Effector memory CD8-positive, alpha-beta T cell (primary cell): ENCODE measurements at regions not wholly inside any gene's neighbourhood (a gene's known extent, or its start where the extent isn't known, plus 50 kb on each side); places are given as distances from the start of the nearest gene placed in this dataset.
A peak's percentile ranks its signal among the peaks of the same experiment; 100 is the strongest.

Experiments
- ATAC-seq: fragments of 150-1000 bp; cut with Tn5 transposase; replicated peaks from 2 replicates; pipeline ENCODE4 v1.10.0; 2021; ENCODE audit warnings: mild to moderate bottlenecking, moderate library complexity
- DNase-seq, 3 experiments: peaks; one replicate each; pipeline ENCODE4 v3.0.0; 2021
- H3K27ac Mint-ChIP-seq, 2 donors: one replicate each; pipeline ENCODE4 v1.8.0; 2022; ENCODE audit warnings: mild to moderate bottlenecking in 2 of 2, mixed read lengths in 2 of 2, moderate library complexity in 2 of 2
- H3K27me3 Mint-ChIP-seq, 2 donors: one replicate each; pipeline ENCODE4 v1.8.0; 2022; ENCODE audit warnings: mixed read lengths in 2 of 2
- H3K36me3 Mint-ChIP-seq: one replicate; pipeline ENCODE4 v1.8.0; 2022; ENCODE audit warnings: mild to moderate bottlenecking, moderate library complexity, mixed read lengths; ENCODE audit not compliant: insufficient read depth
- H3K4me1 Mint-ChIP-seq, 2 donors: one replicate each; pipeline ENCODE4 v1.8.0; 2022; ENCODE audit warnings: low read depth in 2 of 2, mixed read lengths in 2 of 2
- H3K4me3 Mint-ChIP-seq, 2 donors: one replicate each; pipeline ENCODE4 v1.8.0; 2022; ENCODE audit warnings: mild to moderate bottlenecking in 2 of 2, mixed read lengths in 2 of 2, moderate library complexity in 2 of 2
- H3K9me3 Mint-ChIP-seq, 2 donors: one replicate each; pipeline ENCODE4 v1.8.0; 2022; ENCODE audit warnings: mixed read lengths in 2 of 2

- H3K36me3 Mint-ChIP-seq: peaks cover 16% of the 10 kb centered on the region
- H3K4me3 Mint-ChIP-seq: no peak overlapping the region
- H3K27ac Mint-ChIP-seq: peak overlapping the region in 1 of 2 donors; percentile 44
- H3K4me1 Mint-ChIP-seq: peaks cover 38 to 41% of the 10 kb centered on the region in 2 donors
- no peaks in the 10 kb centered on the region for H3K27me3 Mint-ChIP-seq
- ATAC-seq (no peak), DNase-seq (no peak)
- H3K9me3 Mint-ChIP-seq: no peaks in the 10 kb centered on the region
Measured at GRCh38 chr4:38315286-38315685, 348.7 kb upstream of the KLF3 start.

GRCh38 chr4:38316045-38316444 is 348.0 kb upstream of the KLF3 start:
- no peak for ATAC-seq
- DNase-seq: no peak
- H3K9me3 Mint-ChIP-seq: no peaks in the 10 kb centered on the region
- peaks cover 10% of the 10 kb centered on the region for H3K36me3 Mint-ChIP-seq
- H3K27me3 Mint-ChIP-seq: no peaks in the 10 kb centered on the region
- H3K4me3 Mint-ChIP-seq: no peak overlapping the region
- peaks cover 36 to 40% of the 10 kb centered on the region in 2 donors for H3K4me1 Mint-ChIP-seq
- no peak overlapping the region for H3K27ac Mint-ChIP-seq

- Mint-ChIP-seq H3K4me3 (no peak overlapping the region), H3K9me3 (no peaks in the 10 kb centered on the region), H3K27ac (peak overlapping the region in 1 of 2 donors; percentile 94), H3K4me1 (peaks cover 30 to 33% of the 10 kb centered on the region in 2 donors), H3K36me3 (peaks cover 10% of the 10 kb centered on the region), H3K27me3 (no peaks in the 10 kb centered on the region)
- ATAC-seq (no peak), DNase-seq (no peak)
Measured at GRCh38 chr4:38317041-38317674, 346.8 kb upstream of the KLF3 start.

GRCh38 chr4:38318737-38319455 is 345.1 kb upstream of the KLF3 start:
- peak; percentile 53 to 60 (median 53) for DNase-seq
- peak overlapping the region; percentile 73 to 94 for H3K27ac Mint-ChIP-seq
- H3K4me3 Mint-ChIP-seq: peak overlapping the region; percentile 76 to 84
- H3K4me1 Mint-ChIP-seq: peaks cover 26 to 30% of the 10 kb centered on the region in 2 donors
- peaks cover 7% of the 10 kb centered on the region for H3K36me3 Mint-ChIP-seq
- H3K27me3 Mint-ChIP-seq: no peaks in the 10 kb centered on the region
- H3K9me3 Mint-ChIP-seq: no peaks in the 10 kb centered on the region
- ATAC-seq: peak; percentile 82

GRCh38 chr4:38319456-38320342 is 344.3 kb upstream of the KLF3 start:
- Mint-ChIP-seq H3K9me3 (no peaks in the 10 kb centered on the region), H3K4me3 (peak overlapping the region; percentile 76 to 84), H3K4me1 (peaks cover 25 to 30% of the 10 kb centered on the region in 2 donors)

GRCh38 chr4:38320343-38320695 is 343.7 kb upstream of the KLF3 start:
- Mint-ChIP-seq H3K4me3 (peak overlapping the region; percentile 76 to 84), H3K27me3 (no peaks in the 10 kb centered on the region), H3K27ac (no peak overlapping the region), H3K36me3 (peaks cover 7% of the 10 kb centered on the region), H3K4me1 (peaks cover 25 to 30% of the 10 kb centered on the region in 2 donors), H3K9me3 (no peaks in the 10 kb centered on the region)
- DNase-seq (no peak), ATAC-seq (no peak)

More at GRCh38 chr4:38319456-38320342, 344.3 kb upstream of the KLF3 start:
- peak; percentile 87 to 92 (median 90) for DNase-seq
- Mint-ChIP-seq H3K36me3 (peaks cover 7% of the 10 kb centered on the region), H3K27me3 (no peaks in the 10 kb centered on the region), H3K27ac (peak overlapping the region; percentile 73 to 94)
- peak; percentile 69 for ATAC-seq

GRCh38 chr4:38320833-38321232 is 343.2 kb upstream of the KLF3 start:
- Mint-ChIP-seq H3K4me3 (no peak overlapping the region), H3K27ac (no peak overlapping the region), H3K4me1 (peaks cover 24 to 30% of the 10 kb centered on the region in 2 donors)

GRCh38 chr4:38322714-38323113 is 341.3 kb upstream of the KLF3 start:
- no peaks in the 10 kb centered on the region for H3K9me3 Mint-ChIP-seq
- peaks cover 7% of the 10 kb centered on the region for H3K36me3 Mint-ChIP-seq
- H3K4me1 Mint-ChIP-seq: peaks cover 24 to 26% of the 10 kb centered on the region in 2 donors
- DNase-seq (no peak), ATAC-seq (no peak)
- H3K4me3 Mint-ChIP-seq: no peak overlapping the region
- H3K27me3 Mint-ChIP-seq: no peaks in the 10 kb centered on the region
- no peak overlapping the region for H3K27ac Mint-ChIP-seq

More at GRCh38 chr4:38320833-38321232, 343.2 kb upstream of the KLF3 start:
- Mint-ChIP-seq H3K27me3 (no peaks in the 10 kb centered on the region), H3K36me3 (peaks cover 7% of the 10 kb centered on the region), H3K9me3 (no peaks in the 10 kb centered on the region)
- DNase-seq: no peak
- ATAC-seq: no peak

- Mint-ChIP-seq H3K4me3 (no peak overlapping the region), H3K4me1 (peaks cover 22 to 27% of the 10 kb centered on the region in 2 donors), H3K27me3 (no peaks in the 10 kb centered on the region), H3K9me3 (no peaks in the 10 kb centered on the region), H3K27ac (no peak overlapping the region), H3K36me3 (peaks cover 4% of the 10 kb centered on the region)
- ATAC-seq: no peak
- DNase-seq: no peak
Measured at GRCh38 chr4:38323141-38323641, 340.8 kb upstream of the KLF3 start.

- H3K27ac Mint-ChIP-seq: no peak overlapping the region
- DNase-seq (no peak), ATAC-seq (no peak)
- no peak overlapping the region for H3K4me3 Mint-ChIP-seq
- H3K9me3 Mint-ChIP-seq: no peaks in the 10 kb centered on the region
- peaks cover 9 to 13% of the 10 kb centered on the region in 2 donors for H3K4me1 Mint-ChIP-seq
- H3K27me3 Mint-ChIP-seq: no peaks in the 10 kb centered on the region
- H3K36me3 Mint-ChIP-seq: no peaks in the 10 kb centered on the region
Measured at GRCh38 chr4:38324861-38325628, 339.0 kb upstream of the KLF3 start.

GRCh38 chr4:38325629-38325913 is 338.4 kb upstream of the KLF3 start:
- Mint-ChIP-seq H3K27ac (no peak overlapping the region), H3K9me3 (no peaks in the 10 kb centered on the region), H3K4me3 (no peak overlapping the region), H3K27me3 (no peaks in the 10 kb centered on the region), H3K36me3 (no peaks in the 10 kb centered on the region), H3K4me1 (peaks cover 4 to 10% of the 10 kb centered on the region in 2 donors)
- ATAC-seq: no peak
- DNase-seq: no peak

- Mint-ChIP-seq H3K4me3 (no peak overlapping the region), H3K9me3 (no peaks in the 10 kb centered on the region), H3K27ac (no peak overlapping the region), H3K4me1 (peaks cover 0 to 5% of the 10 kb centered on the region in 2 donors), H3K27me3 (no peaks in the 10 kb centered on the region), H3K36me3 (no peaks in the 10 kb centered on the region)
- ATAC-seq (no peak), DNase-seq (no peak)
Measured at GRCh38 chr4:38326499-38326898, 337.5 kb upstream of the KLF3 start.

GRCh38 chr4:38327174-38327573 is 336.8 kb upstream of the KLF3 start:
- peaks cover 0 to 5% of the 10 kb centered on the region in 2 donors for H3K4me1 Mint-ChIP-seq
- no peaks in the 10 kb centered on the region for H3K36me3 Mint-ChIP-seq
- no peak overlapping the region for H3K27ac Mint-ChIP-seq
- no peaks in the 10 kb centered on the region for H3K27me3 Mint-ChIP-seq
- DNase-seq: no peak
- no peak for ATAC-seq
- no peak overlapping the region for H3K4me3 Mint-ChIP-seq
- H3K9me3 Mint-ChIP-seq: no peaks in the 10 kb centered on the region
